NCI-H2107 treated with DMSO at 0.1 percent for 48 hours (cell line): ENCODE measurements at regions not wholly inside any gene's neighbourhood (a gene's known extent, or its start where the extent isn't known, plus 50 kb on each side); places are given as distances from the start of the nearest gene placed in this dataset.

Experiments
- DNase-seq: peaks from one replicate; lab custom pipeline; 2025; ENCODE audit not compliant: unreplicated experiment; lab: John Stamatoyannopoulos, UW

DNA sequence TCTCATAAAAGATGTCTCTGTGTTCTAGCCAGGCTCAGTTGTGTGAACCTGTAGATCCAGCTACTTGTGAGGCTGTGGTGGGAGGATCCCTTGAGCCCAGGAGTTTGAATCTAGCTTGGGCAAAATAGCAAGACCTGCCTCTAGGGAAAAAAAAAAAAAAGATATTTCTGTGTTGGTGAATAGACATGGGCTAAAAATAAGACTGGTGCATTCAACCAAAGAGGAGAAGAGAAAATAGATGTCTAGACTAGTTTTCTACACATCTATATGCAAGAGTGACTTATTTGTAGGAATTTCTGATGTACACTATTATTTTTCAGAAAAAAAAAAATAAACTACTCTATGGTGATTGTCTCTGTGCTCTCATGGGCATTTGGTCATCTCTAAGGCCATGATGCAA lies 555.1 kb downstream of the BCL11A start:
- no peak for DNase-seq

DNA sequence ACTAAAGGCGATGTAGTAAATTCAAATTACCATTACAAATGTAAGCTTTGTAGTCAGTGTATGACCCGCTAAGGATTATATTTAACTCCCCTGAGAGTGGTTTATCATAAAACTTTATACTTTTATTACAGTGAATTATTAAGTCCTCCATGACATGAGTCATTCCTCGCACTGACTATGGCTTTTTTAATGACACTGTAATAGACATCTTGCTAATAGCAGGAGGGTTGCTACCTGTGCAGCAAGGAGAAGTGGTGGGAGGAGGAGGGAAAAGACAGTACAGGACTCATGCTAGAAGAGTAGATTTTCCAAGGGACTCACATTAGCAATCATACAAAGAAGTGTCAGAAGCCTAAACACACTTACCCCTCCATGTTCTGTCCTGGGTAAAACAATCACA lies 556.1 kb downstream of the BCL11A start:
- no peak for DNase-seq

DNA sequence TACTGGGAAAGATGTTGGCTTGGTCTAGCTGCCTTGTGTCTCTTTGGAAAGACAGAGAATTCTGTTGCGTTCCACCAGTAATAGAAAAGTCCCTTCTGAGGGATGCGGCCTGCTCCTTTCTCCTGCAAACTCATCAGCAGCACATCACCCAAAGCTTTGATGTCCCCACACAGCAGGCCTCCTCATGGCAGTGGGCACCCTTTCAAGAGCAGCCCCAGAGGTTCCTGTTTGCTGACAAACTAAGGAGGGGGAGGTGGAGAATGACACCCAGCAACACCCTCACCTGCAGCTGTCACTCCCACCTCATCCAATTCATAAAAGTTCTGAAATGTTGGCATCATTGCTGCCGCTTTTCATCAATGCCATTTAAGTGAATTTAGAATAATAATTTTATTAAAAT lies 556.6 kb downstream of the BCL11A start:
- DNase-seq, result no peak

DNA sequence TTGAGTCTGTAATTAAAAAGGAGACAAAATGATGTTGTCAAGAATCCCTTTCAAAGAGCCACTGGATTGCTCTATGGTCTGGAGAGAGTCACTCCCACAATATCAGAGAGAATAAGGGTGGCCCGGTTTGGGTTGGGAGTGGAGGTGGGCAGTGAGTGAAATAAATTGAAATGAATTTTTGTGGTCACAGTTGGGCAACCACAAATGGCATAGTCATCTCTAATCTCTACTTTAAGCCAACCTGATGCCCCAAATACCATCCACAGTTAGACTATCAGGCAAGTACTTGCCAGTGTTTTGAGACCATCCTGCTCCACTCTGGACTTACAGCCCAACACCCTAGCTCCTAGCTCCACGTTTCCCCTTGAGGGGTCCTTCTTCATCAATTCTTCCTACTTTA lies 559.7 kb downstream of the BCL11A start:
- DNase-seq, result no peak

DNA sequence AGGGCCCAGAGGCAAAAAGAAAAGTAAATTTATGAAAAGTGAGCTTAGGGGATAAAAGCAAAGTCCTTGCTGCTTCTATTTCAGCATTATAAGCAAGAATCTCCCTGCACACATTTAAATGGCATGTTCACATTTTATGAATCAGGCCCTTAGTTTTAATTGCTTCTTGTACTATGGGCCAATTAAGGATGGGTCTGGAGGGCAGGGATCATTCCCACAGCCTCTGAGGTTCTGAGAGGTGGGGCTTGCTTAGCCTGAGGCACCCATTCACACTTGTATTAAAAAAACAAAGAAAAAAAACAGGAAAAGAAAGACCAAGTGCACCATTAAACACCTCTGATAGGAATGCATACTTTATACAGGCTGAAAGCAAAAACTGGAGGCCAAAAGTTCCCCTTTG lies 565.1 kb downstream of the BCL11A start:
- no peak for DNase-seq

DNA sequence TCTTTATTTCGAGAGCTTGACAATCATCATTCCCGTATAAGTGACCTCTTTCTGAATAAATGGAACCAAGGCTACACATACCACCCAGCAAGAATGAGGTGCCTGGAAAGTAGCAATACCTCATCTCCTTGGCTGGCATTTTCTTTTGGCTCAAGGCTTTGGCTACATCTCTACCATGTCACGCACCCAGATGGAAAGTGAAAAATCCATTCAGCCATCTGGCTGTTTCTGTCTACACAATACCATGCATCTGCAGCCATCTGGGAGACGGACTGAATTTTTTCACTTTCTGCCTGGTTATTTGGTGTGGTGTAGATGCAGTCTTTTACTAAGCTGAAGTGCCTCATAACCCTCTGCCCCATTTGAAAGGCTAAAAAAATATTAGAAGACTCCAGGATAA lies 566.9 kb downstream of the BCL11A start:
- no peak for DNase-seq

DNA sequence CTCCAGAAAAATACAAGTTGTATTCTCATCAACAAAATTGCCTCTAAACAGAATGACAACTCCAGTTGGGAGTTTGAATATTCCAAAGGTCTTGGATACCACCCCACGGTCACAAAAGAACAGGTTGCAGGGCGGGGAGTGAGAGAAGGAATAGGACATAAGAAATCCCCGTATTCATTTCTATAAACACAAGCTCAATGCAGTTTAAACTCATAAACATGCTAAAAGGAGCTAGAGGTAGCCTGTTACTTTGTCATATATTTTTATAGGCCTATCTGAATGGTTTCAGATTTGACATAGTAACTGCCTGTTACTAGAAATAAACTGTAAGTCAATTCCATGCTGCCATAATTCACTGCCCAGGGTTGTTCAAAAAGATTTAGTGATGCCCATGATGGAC lies 567.5 kb downstream of the BCL11A start:
- DNase-seq, result no peak

DNA sequence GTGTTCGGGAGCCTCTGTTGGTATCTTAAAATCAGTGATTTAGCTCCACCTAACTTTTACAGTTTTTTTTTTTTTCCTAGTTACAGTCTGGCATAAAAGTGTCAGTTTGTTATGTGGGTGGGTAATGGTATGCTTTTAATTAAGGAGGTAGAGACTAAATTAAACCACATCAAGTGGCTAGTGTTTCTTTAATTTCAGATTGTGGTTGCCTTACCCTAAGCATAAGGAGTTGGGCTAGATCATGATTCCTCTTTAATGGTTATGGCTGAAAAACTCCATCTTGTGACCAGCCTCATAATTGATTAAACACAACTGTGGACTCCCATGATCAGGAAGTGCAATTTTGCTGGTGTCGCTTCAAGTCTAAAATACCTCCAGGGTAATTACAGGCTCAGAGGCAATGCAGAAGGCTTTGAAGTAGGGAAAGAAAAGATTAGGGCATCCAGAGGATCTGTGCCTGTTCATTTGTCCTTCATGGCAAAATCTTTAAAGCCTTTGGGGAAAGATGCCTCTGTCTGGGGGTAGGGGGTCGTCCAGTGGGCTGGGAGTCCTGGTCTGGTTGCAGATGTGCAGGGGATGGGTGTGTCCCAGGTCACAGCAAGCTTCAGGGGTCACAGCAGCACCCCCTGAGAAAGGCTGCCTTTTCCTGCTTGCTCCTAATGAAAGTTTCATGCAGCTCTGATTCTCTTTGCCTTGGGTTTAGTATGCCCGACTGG lies 579.2 kb downstream of the BCL11A start:
- no peak for DNase-seq

DNA sequence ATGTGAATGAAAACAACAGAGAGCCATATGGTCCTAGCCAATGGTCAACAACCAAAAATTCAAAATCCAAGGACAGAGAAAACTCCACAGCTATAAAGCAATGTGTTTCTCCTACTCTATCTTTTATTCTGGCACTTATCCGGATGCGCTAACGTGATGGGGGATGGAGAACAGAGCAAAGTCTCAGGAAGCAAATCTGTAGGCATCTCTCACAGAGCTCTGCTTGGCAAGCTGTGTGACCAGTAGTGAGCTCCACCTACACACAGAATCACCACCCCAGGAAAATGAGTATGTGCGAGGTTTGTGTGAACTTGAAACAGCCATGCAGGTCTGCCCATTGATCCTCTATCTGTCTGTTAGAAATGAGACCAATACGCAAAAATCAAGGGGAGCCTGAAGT lies 584.3 kb downstream of the BCL11A start:
- no peak for DNase-seq

DNA sequence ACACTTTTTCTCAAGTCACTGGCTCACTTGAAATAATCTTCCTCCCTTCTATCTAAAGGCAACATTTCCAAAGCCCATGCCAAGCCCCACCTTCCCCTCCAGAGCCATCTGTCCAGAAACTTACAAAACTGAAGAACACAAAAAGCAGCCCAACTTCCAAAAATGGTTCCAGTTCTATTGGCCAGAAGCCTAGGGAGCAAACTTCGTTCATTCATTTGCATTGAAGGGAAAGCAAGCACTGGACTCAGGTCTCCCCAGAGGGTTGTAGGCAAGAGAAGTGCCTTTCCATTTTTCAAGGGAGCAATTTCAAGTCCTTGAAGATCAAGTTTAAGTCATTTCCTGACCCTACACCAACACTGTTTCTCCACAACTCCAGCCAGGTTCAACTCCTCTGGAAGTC lies 585.0 kb downstream of the BCL11A start:
- no peak for DNase-seq

DNA sequence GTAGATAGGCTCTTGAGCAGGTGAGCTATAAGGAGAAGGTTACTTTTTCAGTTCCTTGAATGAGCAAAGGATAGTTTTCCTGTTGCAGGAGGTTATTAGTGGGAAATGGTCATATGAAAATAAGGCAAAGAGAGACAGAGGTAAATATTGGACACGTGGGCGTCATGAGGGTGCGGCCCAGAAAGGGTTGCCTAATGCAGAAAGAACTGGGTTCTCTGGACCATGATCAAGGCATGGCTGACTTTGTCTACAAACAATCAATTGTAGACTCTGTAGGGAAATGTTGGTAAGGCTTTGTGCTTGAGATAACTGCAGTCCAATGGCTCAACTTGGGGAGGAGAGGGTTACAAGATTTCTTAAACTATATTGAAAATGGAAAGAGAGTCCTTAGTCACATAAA lies 585.8 kb downstream of the BCL11A start:
- no peak for DNase-seq

DNA sequence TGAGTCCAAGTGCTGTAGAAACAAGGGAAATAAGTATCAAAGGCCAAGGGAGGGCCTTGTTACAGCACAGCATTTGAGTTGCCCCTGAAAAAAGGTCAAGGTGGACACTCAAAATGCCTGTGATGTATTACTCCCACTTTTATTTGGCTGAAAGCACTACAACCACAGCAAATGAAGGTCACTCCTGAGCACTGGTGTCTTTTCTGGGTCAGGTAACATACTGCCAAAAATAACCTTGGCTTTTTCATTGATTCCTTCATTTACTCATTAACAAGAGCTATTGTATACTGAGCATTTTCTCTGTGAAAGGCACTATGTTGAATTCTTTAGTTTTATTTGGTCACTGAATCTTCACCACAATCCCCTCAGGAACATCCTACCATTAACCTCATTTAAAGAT lies 590.3 kb downstream of the BCL11A start:
- DNase-seq, result no peak

DNA sequence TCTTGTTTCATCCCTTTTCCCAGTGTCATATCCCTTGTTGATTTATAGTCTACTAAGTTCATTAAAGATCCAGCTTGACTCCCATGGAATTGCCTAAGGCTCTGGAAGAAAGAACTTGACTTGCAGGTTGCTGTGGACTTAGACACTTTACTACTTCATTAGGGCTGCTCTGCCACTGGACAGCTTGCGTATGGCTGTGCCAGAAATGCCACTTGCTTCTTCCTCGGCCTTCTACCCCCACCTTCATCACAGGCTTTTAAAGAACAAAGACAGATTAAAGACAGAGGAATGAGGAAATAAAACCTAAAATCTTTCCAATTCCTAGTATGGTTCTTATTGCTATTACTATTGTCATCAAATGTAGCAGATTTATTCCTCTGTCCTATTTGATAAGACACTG lies 591.7 kb downstream of the BCL11A start:
- DNase-seq, result no peak

DNA sequence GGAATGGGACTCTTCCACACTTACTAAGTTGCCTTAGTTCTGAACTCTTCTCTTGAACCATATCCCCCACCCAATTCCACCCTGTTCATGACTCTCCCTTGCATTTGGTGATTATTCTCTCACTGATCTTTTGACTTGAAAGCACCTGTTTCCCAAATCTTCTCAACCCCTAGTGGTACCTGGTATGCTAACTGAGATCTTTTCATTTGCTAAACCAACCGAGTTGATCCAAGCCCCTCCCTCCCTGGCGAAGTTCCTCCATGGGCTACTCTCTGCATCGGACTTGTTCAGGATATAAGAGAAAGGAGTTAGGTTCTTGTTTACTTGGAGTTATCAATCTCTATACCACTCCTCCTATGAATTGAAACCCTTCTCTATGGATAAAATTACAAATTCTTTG lies 593.5 kb downstream of the BCL11A start:
- DNase-seq, result no peak

DNA sequence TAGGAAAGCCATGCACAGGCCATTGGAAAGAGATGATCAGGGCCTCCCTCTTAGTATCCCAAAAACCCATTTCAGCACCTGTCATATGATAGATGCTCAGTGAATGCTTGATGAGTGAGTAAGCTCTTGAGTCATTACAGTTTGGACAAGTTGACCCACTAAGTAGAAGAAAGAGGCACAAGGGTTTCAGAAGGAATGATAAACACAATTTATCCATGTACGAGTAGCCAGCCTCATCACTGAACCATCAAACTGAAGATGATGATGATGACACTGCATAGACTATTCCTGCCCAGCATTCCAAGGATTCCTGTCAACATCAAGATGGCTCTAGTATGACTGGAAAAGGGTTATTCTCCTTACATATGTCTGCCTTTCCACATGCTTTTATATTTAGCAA lies 596.0 kb downstream of the BCL11A start:
- DNase-seq, result no peak

DNA sequence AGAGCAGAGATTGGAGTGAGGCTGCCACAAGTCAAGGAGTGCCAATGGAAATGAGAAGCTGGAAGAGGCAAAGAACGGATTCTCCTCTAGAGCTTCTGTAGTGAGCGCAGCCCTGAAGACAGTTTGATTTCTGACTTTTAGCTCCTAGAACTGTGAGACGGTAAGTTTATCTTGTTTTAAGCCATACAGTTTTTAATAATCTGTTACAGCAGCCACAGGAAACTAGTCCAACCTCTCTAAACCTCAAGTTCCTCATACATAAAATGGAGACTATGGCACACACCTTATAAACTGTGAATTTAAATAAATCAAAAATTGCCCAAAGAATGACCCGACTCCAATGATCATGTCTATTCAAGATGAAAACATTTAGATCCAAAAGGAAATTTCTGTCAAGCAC lies 596.5 kb downstream of the BCL11A start:
- no peak for DNase-seq

DNA sequence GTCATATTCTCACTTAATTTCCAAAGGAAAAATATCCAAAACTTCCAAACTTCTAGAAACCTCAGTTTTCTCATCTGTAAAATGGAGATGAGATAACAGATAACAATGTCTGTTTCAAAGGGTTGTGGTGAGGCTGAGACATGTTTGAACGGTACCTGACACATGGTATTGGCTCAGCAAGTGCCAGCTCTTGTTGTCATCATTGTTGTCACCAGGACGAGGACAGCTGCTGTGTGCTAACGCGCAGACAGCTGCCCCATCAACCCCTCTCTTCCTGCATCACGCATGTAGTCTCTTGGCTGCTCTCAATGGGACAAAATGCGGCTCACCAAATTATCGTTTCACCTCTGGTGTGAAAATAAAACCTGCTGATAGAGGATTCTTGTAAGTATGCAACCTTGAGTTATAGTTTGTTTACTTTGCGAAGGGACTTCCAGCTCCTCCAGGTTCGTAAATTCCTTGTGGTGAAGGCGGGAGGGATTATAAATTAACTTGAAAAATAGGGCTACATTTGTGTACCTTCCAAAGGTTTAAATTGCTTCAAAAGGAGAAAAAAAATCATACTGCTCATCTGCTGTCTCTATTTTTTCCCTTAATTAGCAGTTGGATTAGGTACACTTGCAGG lies 605.4 kb downstream of the BCL11A start:
- no peak for DNase-seq

DNA sequence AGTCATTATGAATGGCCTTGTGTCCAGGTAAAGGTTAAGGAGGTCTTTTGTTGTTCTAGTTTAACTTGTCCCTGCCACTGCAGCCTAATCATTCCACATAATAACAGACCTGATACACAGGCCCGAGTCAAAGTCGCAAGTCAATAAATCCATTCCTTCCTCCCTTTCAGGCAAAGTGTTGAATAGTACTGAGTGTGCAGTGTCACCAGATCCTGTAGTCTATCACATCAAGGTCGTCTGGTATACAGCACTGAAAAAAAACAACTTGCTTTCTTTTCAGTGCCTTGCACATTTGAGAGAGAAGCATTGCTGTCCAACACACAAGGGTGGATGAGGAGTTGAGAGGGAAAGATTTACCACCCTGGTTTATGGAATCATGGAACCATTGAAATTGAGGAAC lies 606.2 kb downstream of the BCL11A start:
- DNase-seq, result no peak

DNA sequence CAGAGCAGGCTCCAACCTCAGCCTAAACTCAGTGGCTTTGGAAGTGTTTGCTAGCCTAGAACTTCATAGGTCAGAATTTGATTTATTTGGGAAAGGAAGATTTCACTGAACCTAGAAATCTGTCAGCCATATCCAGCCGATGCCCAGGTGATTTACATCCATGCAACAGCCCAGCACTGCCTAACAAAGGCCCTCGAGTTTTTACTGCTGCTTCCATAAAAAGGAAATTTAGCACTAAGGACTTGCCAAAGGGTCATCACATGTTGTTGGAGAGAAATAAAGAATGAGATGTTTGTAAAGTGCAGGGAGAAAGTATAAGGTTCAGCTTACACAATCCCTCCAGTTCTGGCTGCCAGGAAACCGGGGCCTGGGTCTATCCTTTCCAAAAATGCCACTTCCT lies 614.2 kb downstream of the BCL11A start:
- DNase-seq, result no peak

DNA sequence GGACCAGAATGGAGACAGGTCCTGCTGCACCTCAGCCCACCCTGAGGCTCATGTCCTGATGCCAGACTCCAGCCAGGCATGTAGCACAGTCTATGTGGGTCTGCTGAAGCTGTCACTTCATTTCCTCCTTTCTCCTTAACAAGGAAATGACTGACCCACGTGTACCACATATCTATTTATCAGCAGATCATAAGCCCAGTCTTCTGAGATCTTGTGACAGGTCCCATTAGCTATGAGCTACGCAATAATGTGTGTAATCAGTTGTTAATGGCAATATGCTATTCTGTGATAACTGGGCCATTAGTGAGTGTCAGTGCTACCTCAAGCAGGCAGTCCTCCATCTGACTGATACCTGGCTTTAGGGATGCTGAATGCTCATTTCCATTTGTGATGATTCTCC lies 615.3 kb downstream of the BCL11A start:
- no peak for DNase-seq

DNA sequence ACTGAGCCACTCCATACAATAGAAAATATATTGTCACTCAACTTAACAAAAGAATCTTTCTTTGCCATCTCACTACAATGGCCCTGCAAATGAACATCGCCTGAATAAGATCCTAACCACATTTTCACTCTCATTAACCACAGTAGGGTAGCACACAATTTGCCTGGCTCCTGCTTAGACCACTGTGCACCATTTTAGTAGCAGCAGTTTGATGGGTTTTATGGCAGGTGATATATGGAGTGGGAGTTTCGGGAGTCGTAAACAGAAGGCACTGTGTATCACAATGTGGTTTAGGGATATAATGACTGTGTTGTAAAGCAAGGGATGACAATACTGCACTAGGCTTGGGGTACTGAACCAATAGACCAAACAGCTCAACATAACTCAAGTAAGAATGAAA lies 617.4 kb downstream of the BCL11A start:
- peak; percentile 84 for DNase-seq

DNA sequence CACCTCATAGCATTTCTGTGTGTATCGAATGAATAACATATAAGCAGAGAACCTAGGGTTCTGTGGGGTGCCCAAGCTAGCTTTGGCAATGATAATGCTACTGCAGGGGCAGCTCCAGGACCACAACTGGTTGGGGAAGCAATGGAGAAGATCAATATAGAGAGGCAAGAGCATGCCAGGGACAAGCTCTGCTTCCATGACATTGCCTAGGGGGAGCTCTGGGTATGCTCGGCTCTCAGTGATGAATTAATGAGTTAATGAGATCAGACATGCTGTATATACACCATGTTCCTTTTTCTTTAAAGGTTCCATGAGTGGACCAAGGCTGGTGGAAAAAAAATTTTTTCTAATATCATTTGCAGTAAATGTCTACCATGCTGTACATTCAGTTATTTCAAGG lies 618.4 kb downstream of the BCL11A start:
- DNase-seq, result no peak

DNA sequence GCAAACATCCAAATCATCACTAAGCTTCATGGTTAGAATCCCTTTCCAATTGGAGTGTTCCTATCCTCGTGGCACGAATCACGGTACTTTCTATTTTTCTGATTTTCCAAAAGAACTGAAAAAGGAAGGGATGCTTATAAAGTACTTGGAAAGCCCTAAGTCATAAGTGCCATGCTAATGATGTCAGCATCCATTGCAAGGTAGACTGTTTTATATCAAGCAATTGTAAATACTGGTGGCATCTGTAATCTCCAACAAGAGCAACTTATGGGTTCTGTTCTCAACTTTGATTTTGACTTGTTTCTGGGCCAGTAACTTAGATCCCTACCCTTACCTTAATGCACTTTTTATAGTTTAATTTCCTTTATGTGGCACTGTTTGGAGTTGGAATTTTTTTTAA lies 619.5 kb downstream of the BCL11A start:
- DNase-seq, result no peak
